GM12865 (cell line): ENCODE measurements at regions not wholly inside any gene's neighbourhood (a gene's known extent, or its start where the extent isn't known, plus 50 kb on each side); places are given as distances from the start of the nearest gene placed in this dataset.
"Not testable (repeated sequence)": the region's sequence is repeated elsewhere in the genome, so short reads cannot be mapped to it uniquely, and the experiment has no call there.

Source experiments
- DNase-seq: peaks from one replicate; pipeline ENCODE4 v3.0.0; 2010; ENCODE audit warnings: low read depth
- H3K4me3 ChIP-seq: 2 replicates; pipeline ENCODE4 v1.5.1; 2011; ENCODE audit warnings: mild to moderate bottlenecking, low read depth, low read length, control low read depth
- CTCF ChIP-seq: IDR thresholded peaks from 2 replicates; pipeline ENCODE4 v1.5.1; 2011; ENCODE audit warnings: low read length, control low read depth, low read depth, inconsistent platforms; ENCODE audit not compliant: insufficient read depth; ENCODE audit errors: missing control alignments

- no peak for DNase-seq
- no peak overlapping the region for H3K4me3 ChIP-seq
- no peak for TF ChIP-seq CTCF
These were observed 1186.6 kb downstream of the MRPL39 start for GRCh38 chr21:24420689-24421088.

GRCh38 chr21:24419641-24420040 is 1187.6 kb downstream of the MRPL39 start:
- H3K4me3 ChIP-seq, DNase-seq: not testable (repeated sequence)

GRCh38 chr21:24418671-24419070 is 1188.6 kb downstream of the MRPL39 start:
- DNase-seq: no peak
- TF ChIP-seq CTCF: no peak
- H3K4me3 ChIP-seq: no peak overlapping the region

DNA sequence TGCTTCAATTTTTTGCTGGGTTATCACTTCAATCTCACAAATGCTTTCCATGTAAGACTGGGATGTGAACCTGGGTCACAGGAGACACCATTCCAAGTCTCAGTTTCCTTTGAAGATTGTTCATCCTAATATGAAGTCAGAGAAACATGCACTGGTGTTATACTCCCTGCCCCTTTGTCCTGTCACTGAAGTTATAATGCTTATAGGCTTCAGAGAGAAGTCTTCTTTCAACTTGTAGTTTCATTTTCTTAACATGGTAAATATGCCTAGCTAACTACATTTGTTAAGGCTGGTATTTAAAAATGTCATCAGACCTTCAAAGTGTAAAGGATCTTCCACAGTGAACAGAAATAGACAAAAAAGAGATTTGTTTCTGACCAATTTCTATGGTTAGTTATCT is 1195.9 kb downstream of the MRPL39 start:
- no peak for TF ChIP-seq CTCF
- H3K4me3 ChIP-seq: no peak overlapping the region
- no peak for DNase-seq

DNA sequence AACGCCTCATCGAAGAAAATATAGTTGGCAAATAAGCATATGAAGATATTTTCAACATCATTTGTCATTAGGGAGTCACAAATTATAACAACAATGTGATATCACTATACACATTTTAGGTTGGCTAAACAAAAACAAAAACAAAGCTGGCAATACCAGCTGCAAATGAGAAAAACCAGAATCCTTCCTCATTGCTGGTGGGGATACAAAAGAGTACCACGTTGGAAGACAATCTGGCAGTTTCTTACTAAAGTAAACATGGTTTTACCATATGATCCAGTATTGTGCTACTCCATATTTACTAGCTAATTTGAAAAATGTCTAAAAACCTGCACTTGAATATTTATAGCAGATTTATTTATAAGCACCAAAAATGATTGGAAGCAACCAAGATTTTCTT is 1204.1 kb downstream of the MRPL39 start:
- H3K4me3 ChIP-seq: no peak overlapping the region
- no peak for DNase-seq
- TF ChIP-seq CTCF: no peak

DNA sequence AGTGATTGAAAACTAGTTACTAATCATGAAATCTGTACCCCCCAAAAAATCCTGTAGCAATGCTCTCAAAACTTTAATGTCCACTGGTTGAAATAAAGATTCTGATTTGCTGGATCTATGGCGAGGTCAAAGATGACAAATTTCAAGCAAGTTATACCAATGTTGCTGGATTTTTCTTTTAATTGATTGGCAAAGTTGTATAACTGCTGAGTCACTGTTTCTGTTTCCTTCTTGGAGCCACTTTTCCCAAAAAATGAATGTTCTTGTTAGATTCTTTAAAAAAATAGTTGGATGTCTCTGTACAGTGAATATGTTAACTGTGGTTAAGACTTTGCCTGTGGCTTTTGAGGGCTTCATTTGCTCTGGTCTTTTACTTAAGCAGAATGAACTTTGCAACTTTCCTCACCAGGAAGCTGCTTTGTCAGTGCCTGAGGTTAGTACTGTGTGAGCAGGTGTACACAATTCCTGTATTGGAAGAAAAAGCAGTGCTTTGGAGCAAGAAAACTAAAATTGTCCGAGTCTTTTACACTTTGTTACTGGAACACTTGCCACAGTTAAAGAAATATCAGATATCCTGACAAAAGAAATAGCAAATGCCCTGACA is 1211.9 kb downstream of the MRPL39 start:
- H3K4me3 ChIP-seq: no peak overlapping the region
- DNase-seq: no peak
- no peak for TF ChIP-seq CTCF

DNA sequence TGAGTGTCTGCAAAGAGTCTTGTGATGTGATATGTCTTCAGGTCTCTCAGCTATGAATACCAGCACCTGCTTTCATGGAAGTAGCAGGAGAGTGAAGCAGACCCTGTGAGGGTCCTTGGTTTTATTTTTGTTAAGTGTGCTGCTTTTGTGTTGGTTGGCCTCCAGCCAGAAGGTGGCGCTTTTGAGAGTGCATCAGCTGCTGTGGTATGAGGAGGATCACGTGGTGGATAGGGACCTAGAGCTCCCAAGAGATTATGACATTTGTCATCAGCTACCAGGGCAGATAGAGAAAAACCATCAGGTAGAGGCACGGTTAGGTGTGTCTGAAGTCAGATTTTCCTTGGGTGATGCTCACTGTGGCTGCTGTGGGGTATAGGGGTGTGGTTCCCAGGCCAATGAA is 1232.1 kb downstream of the MRPL39 start:
- H3K4me3 ChIP-seq: no peak overlapping the region
- peak; percentile 11 for TF ChIP-seq CTCF
- peak; percentile 18 for DNase-seq
